ENCODE measurements at regions not wholly inside any gene's neighbourhood (a gene's known extent, or its start where the extent isn't known, plus 50 kb on each side); places are given as distances from the start of the nearest gene placed in this dataset.

DNA sequence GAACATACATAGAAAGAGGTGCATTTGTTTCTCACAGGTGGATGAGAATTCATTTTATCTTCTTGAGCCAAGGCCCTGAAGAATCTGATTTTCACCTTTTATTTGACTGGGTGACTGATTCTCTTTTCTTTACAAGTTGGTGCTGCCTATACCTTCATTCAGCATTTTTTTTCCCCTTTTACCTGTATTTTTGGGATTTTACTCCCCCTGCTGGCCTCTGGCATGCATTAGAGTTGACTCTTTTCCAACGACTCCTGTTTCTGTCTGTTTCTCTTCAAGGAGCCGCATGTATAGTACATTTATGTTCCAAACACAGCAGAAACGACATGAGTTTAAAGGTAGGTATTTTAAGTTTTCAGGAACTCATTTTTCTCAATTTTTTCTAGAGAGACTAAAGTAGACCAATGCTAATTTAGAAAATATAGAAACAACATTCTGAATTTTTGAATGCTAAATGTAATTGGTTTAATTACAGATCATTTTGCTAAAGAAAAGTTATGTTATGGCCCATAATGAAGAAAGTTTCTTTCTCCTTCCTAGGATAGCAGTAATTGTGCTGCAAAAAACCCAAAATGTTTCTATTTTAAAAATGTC, 149.8 kb upstream of the HDAC9 start:
- Histone ChIP-seq H3K4me1 (ENCODE audit: insufficient read depth) (no peaks in the 10 kb centered on the region), H2AFZ (no peak overlapping the region), H3K27me3 (ENCODE audit: insufficient read depth) (no peaks in the 10 kb centered on the region), H3K79me2 (replicated peaks; ENCODE audit: insufficient read depth) (no peaks in the 10 kb centered on the region), H3K27ac (ENCODE audit: low read depth) (no peak overlapping the region), H3K4me2 (no peak overlapping the region), H3K9me2 (ENCODE audit: insufficient read depth) (no peaks in the 10 kb centered on the region), H4K20me1 (replicated peaks; ENCODE audit: insufficient read depth) (no peaks in the 10 kb centered on the region), H3K36me3 (ENCODE audit: insufficient read depth) (no peaks in the 10 kb centered on the region), H3K4me3 (no peak overlapping the region), H3F3A (replicated peaks; ENCODE audit: low read depth) (no peaks in the 10 kb centered on the region)
- DNase-seq (ENCODE audit: low spot score) (peak; percentile 88), ATAC-seq (peak; percentile 83)
- Mint-ChIP-seq H3K4me3 (no peak overlapping the region), H3K27me3 (ENCODE audit: insufficient read depth, low read depth, poor library complexity) (no peaks in the 10 kb centered on the region), H3K36me3 (ENCODE audit: low read depth) (peaks cover 7% of the 10 kb centered on the region; the same call in 2 of the 3 replicates), H3K9me3 (peaks cover 7% of the 10 kb centered on the region; the same call in 2 of the 3 replicates), H3K27ac (no peak overlapping the region), H3K4me1 (no peaks in the 10 kb centered on the region; the same call in 2 of the 3 replicates)
- TF ChIP-seq, protein P1, sequence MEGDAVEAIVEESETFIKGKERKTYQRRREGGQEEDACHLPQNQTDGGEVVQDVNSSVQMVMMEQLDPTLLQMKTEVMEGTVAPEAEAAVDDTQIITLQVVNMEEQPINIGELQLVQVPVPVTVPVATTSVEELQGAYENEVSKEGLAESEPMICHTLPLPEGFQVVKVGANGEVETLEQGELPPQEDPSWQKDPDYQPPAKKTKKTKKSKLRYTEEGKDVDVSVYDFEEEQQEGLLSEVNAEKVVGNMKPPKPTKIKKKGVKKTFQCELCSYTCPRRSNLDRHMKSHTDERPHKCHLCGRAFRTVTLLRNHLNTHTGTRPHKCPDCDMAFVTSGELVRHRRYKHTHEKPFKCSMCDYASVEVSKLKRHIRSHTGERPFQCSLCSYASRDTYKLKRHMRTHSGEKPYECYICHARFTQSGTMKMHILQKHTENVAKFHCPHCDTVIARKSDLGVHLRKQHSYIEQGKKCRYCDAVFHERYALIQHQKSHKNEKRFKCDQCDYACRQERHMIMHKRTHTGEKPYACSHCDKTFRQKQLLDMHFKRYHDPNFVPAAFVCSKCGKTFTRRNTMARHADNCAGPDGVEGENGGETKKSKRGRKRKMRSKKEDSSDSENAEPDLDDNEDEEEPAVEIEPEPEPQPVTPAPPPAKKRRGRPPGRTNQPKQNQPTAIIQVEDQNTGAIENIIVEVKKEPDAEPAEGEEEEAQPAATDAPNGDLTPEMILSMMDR (conservative IDR thresholded peaks at IDR 0.05; ENCODE audit: low read depth in 2 of 2), result peak; percentile 82 to 94
- TF ChIP-seq, protein P2, sequence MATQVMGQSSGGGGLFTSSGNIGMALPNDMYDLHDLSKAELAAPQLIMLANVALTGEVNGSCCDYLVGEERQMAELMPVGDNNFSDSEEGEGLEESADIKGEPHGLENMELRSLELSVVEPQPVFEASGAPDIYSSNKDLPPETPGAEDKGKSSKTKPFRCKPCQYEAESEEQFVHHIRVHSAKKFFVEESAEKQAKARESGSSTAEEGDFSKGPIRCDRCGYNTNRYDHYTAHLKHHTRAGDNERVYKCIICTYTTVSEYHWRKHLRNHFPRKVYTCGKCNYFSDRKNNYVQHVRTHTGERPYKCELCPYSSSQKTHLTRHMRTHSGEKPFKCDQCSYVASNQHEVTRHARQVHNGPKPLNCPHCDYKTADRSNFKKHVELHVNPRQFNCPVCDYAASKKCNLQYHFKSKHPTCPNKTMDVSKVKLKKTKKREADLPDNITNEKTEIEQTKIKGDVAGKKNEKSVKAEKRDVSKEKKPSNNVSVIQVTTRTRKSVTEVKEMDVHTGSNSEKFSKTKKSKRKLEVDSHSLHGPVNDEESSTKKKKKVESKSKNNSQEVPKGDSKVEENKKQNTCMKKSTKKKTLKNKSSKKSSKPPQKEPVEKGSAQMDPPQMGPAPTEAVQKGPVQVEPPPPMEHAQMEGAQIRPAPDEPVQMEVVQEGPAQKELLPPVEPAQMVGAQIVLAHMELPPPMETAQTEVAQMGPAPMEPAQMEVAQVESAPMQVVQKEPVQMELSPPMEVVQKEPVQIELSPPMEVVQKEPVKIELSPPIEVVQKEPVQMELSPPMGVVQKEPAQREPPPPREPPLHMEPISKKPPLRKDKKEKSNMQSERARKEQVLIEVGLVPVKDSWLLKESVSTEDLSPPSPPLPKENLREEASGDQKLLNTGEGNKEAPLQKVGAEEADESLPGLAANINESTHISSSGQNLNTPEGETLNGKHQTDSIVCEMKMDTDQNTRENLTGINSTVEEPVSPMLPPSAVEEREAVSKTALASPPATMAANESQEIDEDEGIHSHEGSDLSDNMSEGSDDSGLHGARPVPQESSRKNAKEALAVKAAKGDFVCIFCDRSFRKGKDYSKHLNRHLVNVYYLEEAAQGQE (IDR thresholded peaks at IDR 0.05; ENCODE audit: unreplicated experiment), result no peak

DNA sequence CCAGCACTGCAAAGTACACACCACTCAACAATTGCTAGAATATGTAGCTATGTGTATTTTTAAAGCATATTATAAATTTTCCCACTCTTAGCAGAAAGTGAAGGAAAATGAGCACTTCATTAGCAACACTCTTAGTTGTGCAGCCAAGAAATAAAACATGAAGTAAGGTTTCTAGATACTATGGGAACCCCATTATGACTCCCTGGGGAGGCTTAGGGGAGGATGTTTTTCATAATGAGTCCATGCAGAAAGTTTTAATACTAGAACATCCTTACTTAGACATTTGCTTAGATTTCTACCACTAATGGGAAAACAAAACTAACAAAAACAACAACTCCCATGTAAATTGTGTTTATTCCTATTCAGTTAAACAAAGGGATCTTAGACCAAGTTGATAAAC, 148.4 kb upstream of the HDAC9 start:
- no peak overlapping the region for H3K27ac ChIP-seq (ENCODE audit: low read depth)
- H3K79me2 ChIP-seq (replicated peaks; ENCODE audit: insufficient read depth), result no peaks in the 10 kb centered on the region
- H3K4me1 ChIP-seq (ENCODE audit: insufficient read depth), result no peaks in the 10 kb centered on the region
- no peaks in the 10 kb centered on the region for H4K20me1 ChIP-seq (replicated peaks; ENCODE audit: insufficient read depth)
- ATAC-seq, result no peak
- H3K4me3 ChIP-seq, result no peak overlapping the region
- no peaks in the 10 kb centered on the region for H3K9me3 Mint-ChIP-seq
- H3K36me3 Mint-ChIP-seq (ENCODE audit: low read depth), result no peaks in the 10 kb centered on the region
- no peaks in the 10 kb centered on the region for H3K27me3 Mint-ChIP-seq (ENCODE audit: insufficient read depth, low read depth, poor library complexity)
- H3F3A ChIP-seq (replicated peaks; ENCODE audit: low read depth), result no peaks in the 10 kb centered on the region
- TF ChIP-seq, protein P3, sequence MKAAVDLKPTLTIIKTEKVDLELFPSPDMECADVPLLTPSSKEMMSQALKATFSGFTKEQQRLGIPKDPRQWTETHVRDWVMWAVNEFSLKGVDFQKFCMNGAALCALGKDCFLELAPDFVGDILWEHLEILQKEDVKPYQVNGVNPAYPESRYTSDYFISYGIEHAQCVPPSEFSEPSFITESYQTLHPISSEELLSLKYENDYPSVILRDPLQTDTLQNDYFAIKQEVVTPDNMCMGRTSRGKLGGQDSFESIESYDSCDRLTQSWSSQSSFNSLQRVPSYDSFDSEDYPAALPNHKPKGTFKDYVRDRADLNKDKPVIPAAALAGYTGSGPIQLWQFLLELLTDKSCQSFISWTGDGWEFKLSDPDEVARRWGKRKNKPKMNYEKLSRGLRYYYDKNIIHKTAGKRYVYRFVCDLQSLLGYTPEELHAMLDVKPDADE (IDR thresholded peaks at IDR 0.05), result no peak
- TF ChIP-seq, protein P1 (conservative IDR thresholded peaks at IDR 0.05; ENCODE audit: low read depth in 2 of 2), result no peak
- TF ChIP-seq ZNF114 (CRISPR knock-in tag; IDR thresholded peaks at IDR 0.05) (no peak), JUNB (IDR thresholded peaks at IDR 0.05; ENCODE audit: unreplicated experiment) (no peak), STAT1 (IDR thresholded peaks at IDR 0.05; ENCODE audit: unreplicated experiment) (no peak)
- no peak overlapping the region for H3K4me3 Mint-ChIP-seq
- H3K36me3 ChIP-seq (ENCODE audit: insufficient read depth), result no peaks in the 10 kb centered on the region
- H3K9me2 ChIP-seq (ENCODE audit: insufficient read depth), result no peaks in the 10 kb centered on the region
- no peak overlapping the region for H3K4me2 ChIP-seq
- DNase-seq (ENCODE audit: low spot score), result no peak
- H2AFZ ChIP-seq, result no peak overlapping the region
- H3K4me1 Mint-ChIP-seq, result no peaks in the 10 kb centered on the region; the same call in 2 of the 3 replicates
- H3K27ac Mint-ChIP-seq, result no peak overlapping the region
- H3K27me3 ChIP-seq (ENCODE audit: insufficient read depth), result no peaks in the 10 kb centered on the region

All from GM23338 (cell line).